ENCODE measurements at regions not wholly inside any gene's neighbourhood (a gene's known extent, or its start where the extent isn't known, plus 50 kb on each side); places are given as distances from the start of the nearest gene placed in this dataset.

GRCh38 chr11:76298255-76298654 lies 82.7 kb downstream of the THAP12 start:
- H3K27ac ChIP-seq (ENCODE audit: low read depth in 1 of 2, low read length in 1 of 2) = no peak overlapping the region
- no peaks in the 10 kb centered on the region for H3K27me3 ChIP-seq (ENCODE audit: control insufficient read depth in 3 of 3, insufficient read depth in 3 of 3, low read length in 2 of 3)
- 96 to 100% methylated on average over 7 of the region's 7 CpGs for WGBS, 2 donors
- H3K4me3 ChIP-seq = no peak overlapping the region
- no peak for TF ChIP-seq CTCF (IDR thresholded peaks at IDR 0.05; ENCODE audit: control extremely low read depth, extremely low read depth)
- H3K9ac ChIP-seq (ENCODE audit: insufficient read depth in 1 of 2, low read length in 2 of 2) = no peak overlapping the region
- no peak for DNase-seq
- ATAC-seq (ENCODE audit: insufficient read depth, low FRiP score) = no peak
- H3K36me3 ChIP-seq (ENCODE audit: control insufficient read depth in 4 of 4, insufficient read depth in 4 of 4, low read length in 4 of 4) = no peaks in the 10 kb centered on the region
- H3K4me1 ChIP-seq (ENCODE audit: control insufficient read depth in 5 of 5, insufficient read depth in 5 of 5, low read length in 5 of 5) = peaks cover 0 to 8% (median 0%) of the 10 kb centered on the region in 5 donors
- no peaks in the 10 kb centered on the region for H3K9me3 ChIP-seq (ENCODE audit: control insufficient read depth in 4 of 4, insufficient read depth in 3 of 4, low read length in 3 of 4)

DNA sequence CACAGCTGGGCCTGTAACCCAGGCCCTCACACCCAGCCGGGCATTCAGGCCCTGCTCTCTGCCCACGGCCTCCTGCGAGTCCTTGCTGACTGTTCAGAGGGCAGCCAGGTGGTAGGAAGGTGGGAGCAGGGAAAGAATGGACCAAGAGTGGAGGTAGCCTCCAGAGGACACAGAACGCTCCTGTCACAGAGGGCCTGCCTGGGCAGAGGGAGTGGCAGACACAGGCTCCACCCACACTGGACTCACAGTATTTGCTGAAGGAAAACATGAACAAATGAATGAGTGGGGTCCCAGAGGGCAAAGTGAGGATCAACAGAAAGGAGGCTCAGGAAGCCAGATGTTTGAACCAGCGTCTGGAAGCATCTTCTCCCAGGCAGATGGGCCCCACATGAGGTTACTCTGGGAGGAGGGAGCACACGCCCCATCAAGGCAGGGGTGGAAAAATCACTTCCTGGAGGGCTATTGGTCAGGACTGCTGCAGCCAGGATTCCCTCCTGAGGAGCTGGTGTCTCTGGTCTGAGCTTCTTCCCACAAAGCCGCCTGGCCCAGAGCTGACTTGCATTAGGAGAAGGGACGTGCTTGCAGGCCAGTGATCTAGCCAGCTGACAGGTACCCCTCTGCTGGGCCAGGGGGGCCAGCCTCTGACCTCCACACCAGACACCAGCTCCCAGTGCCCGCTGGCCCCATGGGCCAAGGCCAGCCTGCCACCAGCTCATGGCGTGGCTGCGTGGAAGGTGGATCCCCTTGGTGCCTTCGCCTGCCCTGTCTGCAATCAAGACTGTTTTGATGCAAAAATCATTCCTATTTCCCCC lies 84.0 kb downstream of the THAP12 start:
- WGBS, 2 donors = 91 to 93% methylated on average over 12 of the region's 12 CpGs
- Histone ChIP-seq H3K36me3 (ENCODE audit: control insufficient read depth in 4 of 4, insufficient read depth in 4 of 4, low read length in 4 of 4) (no peaks in the 10 kb centered on the region), H3K27me3 (ENCODE audit: control insufficient read depth in 3 of 3, insufficient read depth in 3 of 3, low read length in 2 of 3) (no peaks in the 10 kb centered on the region), H3K4me3 (no peak overlapping the region), H3K4me1 (ENCODE audit: control insufficient read depth in 5 of 5, insufficient read depth in 5 of 5, low read length in 5 of 5) (no peaks in the 10 kb centered on the region), H3K9me3 (ENCODE audit: control insufficient read depth in 4 of 4, insufficient read depth in 3 of 4, low read length in 3 of 4) (no peaks in the 10 kb centered on the region), H3K9ac (ENCODE audit: insufficient read depth in 1 of 2, low read length in 2 of 2) (no peak overlapping the region), H3K27ac (ENCODE audit: low read depth in 1 of 2, low read length in 1 of 2) (no peak overlapping the region)
- no peak for ATAC-seq (ENCODE audit: insufficient read depth, low FRiP score)
- no peak for DNase-seq
- TF ChIP-seq CTCF (IDR thresholded peaks at IDR 0.05; ENCODE audit: control extremely low read depth, extremely low read depth) = no peak

DNA sequence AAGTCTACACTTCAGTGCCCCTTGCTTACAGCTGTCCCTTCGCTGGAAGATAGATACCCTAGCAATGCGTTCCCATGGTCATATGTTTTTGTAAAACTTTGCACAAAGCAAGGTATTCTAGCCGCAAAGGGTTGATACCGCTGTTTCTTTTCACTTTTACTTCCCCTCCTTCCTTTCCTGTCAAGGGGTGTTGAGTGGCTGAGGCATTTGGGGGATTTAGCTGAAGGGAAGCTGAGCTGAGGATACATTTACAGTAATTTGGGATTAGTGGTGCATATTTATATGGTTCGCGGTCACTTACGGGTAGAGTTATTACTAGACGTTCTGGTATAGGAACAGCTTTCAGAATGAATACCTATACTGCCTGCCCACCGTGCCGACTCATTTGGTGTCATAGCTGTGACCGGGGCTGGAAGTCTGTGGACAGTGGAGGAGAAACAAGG lies 86.9 kb upstream of the WNT11 start:
- 56 to 75% methylated on average over 11 of the region's 11 CpGs for WGBS, 2 donors
- Histone ChIP-seq H3K27ac (ENCODE audit: low read depth in 1 of 2, low read length in 1 of 2) (no peak overlapping the region), H3K27me3 (ENCODE audit: control insufficient read depth in 3 of 3, insufficient read depth in 3 of 3, low read length in 2 of 3) (no peaks in the 10 kb centered on the region), H3K9me3 (ENCODE audit: control insufficient read depth in 4 of 4, insufficient read depth in 3 of 4, low read length in 3 of 4) (no peaks in the 10 kb centered on the region), H3K4me1 (ENCODE audit: control insufficient read depth in 5 of 5, insufficient read depth in 5 of 5, low read length in 5 of 5) (no peaks in the 10 kb centered on the region), H3K36me3 (ENCODE audit: control insufficient read depth in 4 of 4, insufficient read depth in 4 of 4, low read length in 4 of 4) (no peaks in the 10 kb centered on the region), H3K9ac (ENCODE audit: insufficient read depth in 1 of 2, low read length in 2 of 2) (no peak overlapping the region), H3K4me3 (no peak overlapping the region)
- no peak for TF ChIP-seq CTCF (IDR thresholded peaks at IDR 0.05; ENCODE audit: control extremely low read depth, extremely low read depth)
- ATAC-seq (ENCODE audit: insufficient read depth, low FRiP score) (no peak), DNase-seq (no peak)

All from lung (tissue), 11 donors.